ENCODE measurements at regions not wholly inside any gene's neighbourhood (a gene's known extent, or its start where the extent isn't known, plus 50 kb on each side); places are given as distances from the start of the nearest gene placed in this dataset.
A peak's percentile ranks its signal among the peaks of the same experiment; 100 is the strongest.

DNA sequence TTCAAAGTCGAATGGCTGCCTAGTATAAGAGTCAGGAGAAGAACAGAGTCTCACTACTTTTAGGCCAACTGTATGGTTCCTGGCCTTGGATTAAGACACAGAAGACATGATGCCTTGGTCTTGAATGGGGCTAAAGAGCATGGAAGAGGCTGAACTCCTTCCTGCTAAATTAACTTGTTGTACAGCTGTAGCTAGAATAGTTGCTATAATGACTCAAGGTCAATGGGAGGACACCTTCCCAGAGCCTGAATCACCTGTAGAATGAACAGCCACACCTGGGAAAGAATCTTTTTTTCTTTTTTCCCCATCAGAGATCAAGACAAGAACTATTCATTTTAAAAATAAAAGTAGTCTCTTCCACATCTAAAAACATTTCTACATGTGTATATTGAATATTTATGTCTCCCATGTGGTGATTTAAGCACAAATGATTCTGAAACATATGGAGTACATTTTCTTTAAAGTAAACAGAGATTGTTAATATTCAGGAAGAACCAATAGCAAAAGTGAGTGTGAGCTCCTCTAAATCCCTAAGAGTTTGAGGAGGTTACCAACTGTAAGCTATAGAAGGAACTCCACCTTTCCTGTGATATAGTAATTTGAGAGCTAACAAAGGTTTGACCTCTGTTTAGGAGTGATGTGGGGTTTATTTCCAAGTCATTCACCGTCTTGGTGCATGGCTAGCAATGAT is 191.3 kb downstream of the TGFB2 start:
- H3K9me3 Mint-ChIP-seq (ENCODE audit: unreplicated experiment) = no peaks in the 10 kb centered on the region
- H3K27ac Mint-ChIP-seq (ENCODE audit: unreplicated experiment) = no peak overlapping the region
- no peak for DNase-seq (ENCODE audit: extremely low spot score, unreplicated experiment)
- TF ChIP-seq, protein P1, sequence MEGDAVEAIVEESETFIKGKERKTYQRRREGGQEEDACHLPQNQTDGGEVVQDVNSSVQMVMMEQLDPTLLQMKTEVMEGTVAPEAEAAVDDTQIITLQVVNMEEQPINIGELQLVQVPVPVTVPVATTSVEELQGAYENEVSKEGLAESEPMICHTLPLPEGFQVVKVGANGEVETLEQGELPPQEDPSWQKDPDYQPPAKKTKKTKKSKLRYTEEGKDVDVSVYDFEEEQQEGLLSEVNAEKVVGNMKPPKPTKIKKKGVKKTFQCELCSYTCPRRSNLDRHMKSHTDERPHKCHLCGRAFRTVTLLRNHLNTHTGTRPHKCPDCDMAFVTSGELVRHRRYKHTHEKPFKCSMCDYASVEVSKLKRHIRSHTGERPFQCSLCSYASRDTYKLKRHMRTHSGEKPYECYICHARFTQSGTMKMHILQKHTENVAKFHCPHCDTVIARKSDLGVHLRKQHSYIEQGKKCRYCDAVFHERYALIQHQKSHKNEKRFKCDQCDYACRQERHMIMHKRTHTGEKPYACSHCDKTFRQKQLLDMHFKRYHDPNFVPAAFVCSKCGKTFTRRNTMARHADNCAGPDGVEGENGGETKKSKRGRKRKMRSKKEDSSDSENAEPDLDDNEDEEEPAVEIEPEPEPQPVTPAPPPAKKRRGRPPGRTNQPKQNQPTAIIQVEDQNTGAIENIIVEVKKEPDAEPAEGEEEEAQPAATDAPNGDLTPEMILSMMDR (IDR thresholded peaks at IDR 0.05) = no peak
- H3K36me3 Mint-ChIP-seq (ENCODE audit: unreplicated experiment) = no peaks in the 10 kb centered on the region
- no peak overlapping the region for H3K4me3 Mint-ChIP-seq (ENCODE audit: unreplicated experiment)
- H3K27me3 Mint-ChIP-seq (ENCODE audit: unreplicated experiment) = no peaks in the 10 kb centered on the region
- peaks cover 12% of the 10 kb centered on the region for H3K4me1 Mint-ChIP-seq (ENCODE audit: unreplicated experiment)

- TF ChIP-seq, protein P1 (IDR thresholded peaks at IDR 0.05) = no peak
- Mint-ChIP-seq H3K4me1 (ENCODE audit: unreplicated experiment) (peaks cover 12% of the 10 kb centered on the region), H3K27ac (ENCODE audit: unreplicated experiment) (peak overlapping the region; percentile 17), H3K9me3 (ENCODE audit: unreplicated experiment) (no peaks in the 10 kb centered on the region), H3K27me3 (ENCODE audit: unreplicated experiment) (no peaks in the 10 kb centered on the region), H3K4me3 (ENCODE audit: unreplicated experiment) (no peak overlapping the region), H3K36me3 (ENCODE audit: unreplicated experiment) (no peaks in the 10 kb centered on the region)
- DNase-seq (ENCODE audit: extremely low spot score, unreplicated experiment) = no peak
These were observed 192.2 kb downstream of the TGFB2 start for GRCh38 chr1:218537122-218537913.

DNA sequence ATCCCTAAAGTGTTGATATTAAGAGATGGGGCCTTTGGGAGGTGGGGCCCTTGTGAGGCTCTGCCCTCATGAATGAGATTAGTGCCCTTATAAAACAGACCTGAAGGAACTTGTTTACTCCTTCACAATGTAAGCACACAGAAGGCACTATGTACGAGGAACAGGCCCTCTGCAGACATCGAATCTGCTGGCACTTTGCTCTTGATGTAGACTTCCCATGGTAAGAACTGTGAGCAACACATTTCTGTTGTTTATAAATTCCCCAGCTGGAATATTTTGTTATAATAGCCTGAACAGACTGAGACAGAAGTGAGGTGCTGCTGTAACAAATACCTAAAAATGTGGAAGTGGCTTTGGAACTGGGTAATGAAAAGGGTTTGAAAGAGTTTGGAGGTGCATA is 193.2 kb downstream of the TGFB2 start:
- H3K4me1 Mint-ChIP-seq (ENCODE audit: unreplicated experiment) = peaks cover 12% of the 10 kb centered on the region
- H3K9me3 Mint-ChIP-seq (ENCODE audit: unreplicated experiment) = no peaks in the 10 kb centered on the region
- no peaks in the 10 kb centered on the region for H3K27me3 Mint-ChIP-seq (ENCODE audit: unreplicated experiment)
- TF ChIP-seq, protein P1 (IDR thresholded peaks at IDR 0.05) = no peak
- no peak for DNase-seq (ENCODE audit: extremely low spot score, unreplicated experiment)
- H3K27ac Mint-ChIP-seq (ENCODE audit: unreplicated experiment) = no peak overlapping the region
- no peaks in the 10 kb centered on the region for H3K36me3 Mint-ChIP-seq (ENCODE audit: unreplicated experiment)
- no peak overlapping the region for H3K4me3 Mint-ChIP-seq (ENCODE audit: unreplicated experiment)

- Mint-ChIP-seq H3K27ac (ENCODE audit: unreplicated experiment) (no peak overlapping the region), H3K36me3 (ENCODE audit: unreplicated experiment) (no peaks in the 10 kb centered on the region), H3K4me1 (ENCODE audit: unreplicated experiment) (no peaks in the 10 kb centered on the region), H3K4me3 (ENCODE audit: unreplicated experiment) (no peak overlapping the region), H3K9me3 (ENCODE audit: unreplicated experiment) (no peaks in the 10 kb centered on the region), H3K27me3 (ENCODE audit: unreplicated experiment) (no peaks in the 10 kb centered on the region)
- no peak for DNase-seq (ENCODE audit: extremely low spot score, unreplicated experiment)
- TF ChIP-seq, protein P1 (IDR thresholded peaks at IDR 0.05) = peak; percentile 38
These were observed 201.2 kb downstream of the TGFB2 start for GRCh38 chr1:218546314-218546713.

Measured in osteocyte (in vitro differentiated cells).